ENCODE measurements at regions not wholly inside any gene's neighbourhood (a gene's known extent, or its start where the extent isn't known, plus 50 kb on each side); places are given as distances from the start of the nearest gene placed in this dataset.
"Not testable (repeated sequence)": the region's sequence is repeated elsewhere in the genome, so short reads cannot be mapped to it uniquely, and the experiment has no call there.

DNA sequence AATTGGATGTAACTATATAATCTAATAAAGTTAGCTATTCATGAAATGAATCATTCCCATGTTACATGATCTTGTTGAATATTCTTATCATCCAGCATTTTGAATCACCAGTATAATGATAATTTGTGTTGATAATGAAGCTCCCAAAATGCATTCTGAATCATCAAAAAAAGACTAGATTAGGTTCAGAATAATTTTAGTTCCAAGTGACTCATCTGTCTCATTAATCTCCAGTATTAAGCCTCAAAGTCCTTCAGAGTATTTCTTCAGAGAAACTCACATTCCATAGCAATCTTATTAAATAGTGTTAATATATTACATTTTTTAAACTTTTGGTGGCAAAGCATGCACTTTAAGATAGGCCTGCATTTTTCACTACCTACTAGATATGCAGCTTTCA is 207.5 kb downstream of the SLITRK5 start:
- DNase-seq = no peak

DNA sequence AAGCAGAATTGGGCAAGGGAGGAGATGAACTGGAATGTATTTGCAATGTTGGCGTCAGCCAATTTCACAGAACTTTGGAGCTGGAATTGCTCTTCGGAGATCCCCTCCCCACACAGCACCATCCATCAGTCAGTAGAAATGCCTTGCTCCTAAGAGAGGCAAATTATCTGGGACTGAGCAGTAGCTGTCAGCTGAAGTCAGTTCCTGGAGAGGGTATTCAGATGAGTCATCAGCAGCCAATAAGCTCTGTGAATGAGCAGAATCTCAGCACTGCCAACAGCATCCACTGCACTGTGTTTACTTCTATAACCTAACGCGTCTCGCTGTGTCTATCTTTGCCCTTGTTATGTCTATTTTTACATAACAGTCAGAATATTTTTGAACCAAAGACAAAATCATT is 213.7 kb downstream of the SLITRK5 start:
- peak; percentile 25 for DNase-seq

DNA sequence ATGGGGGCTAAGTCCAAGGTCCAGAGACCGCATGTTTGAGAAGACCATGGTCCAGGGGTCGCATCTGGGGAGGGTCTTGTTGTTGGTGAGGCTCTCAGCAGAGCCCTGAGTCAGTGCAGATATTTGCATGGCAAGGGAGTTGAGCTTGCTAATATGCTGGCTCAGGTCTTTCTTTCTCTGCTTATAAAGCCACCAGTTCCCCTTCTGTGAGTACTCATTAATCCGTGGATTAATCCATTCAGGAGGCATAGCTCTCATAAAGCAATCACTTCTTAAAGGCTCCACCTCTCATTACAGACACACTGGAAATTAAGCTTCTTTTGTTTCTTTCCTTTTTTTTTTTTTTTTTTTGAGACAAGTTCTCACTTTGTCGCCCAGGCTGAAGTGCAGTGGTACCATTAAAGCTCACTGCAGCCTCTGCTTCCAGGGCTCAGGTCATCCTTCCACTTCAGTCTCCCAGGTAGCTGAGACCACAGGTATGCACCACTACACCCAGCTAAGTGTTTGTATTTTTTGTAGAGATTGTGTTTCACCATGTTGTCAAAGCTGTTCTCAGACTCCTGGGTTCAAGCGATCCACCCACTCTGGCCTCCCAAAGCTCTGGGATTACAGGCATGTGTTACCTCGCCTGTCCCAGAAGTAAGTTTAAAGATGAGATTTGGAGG is 216.4 kb downstream of the SLITRK5 start:
- no peak for DNase-seq

DNA sequence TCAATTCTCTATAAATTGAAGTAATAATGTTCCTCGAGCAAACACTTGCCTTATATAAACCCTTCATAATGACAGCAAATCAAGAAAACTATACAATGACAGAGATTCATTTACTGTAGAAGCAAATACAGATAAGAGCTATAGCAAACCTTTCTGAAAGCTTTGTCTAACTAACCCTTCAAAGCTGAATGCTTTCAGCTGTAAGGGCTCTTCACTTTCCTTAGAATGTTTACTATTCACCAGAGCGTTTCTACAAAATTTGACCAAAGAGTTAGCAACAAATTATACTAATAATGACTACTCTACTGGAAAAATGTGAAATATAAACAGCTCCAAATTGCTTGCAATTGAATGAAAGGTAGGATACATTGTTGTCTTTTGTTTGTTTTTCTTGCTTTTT is 218.1 kb downstream of the SLITRK5 start:
- DNase-seq = peak; percentile 79

DNA sequence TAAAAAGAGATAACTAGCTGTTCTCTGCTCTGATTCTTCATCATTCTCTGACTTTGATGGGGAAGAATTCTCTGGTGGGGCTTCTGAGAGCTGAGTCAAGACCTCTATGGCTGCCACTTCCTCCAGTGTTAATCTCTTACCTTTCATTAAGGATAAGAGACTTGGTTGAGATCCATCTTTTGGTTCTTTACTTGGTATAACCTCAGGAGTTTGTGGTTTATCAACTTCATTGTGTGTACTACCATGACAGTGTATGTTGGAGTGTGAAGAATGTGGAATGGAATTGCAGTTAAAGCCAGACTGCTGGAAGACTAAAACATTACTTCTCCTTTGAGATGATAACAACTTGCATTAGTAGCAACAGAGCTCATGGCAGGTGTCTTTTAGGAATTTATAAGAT is 222.0 kb downstream of the SLITRK5 start:
- DNase-seq = no peak

DNA sequence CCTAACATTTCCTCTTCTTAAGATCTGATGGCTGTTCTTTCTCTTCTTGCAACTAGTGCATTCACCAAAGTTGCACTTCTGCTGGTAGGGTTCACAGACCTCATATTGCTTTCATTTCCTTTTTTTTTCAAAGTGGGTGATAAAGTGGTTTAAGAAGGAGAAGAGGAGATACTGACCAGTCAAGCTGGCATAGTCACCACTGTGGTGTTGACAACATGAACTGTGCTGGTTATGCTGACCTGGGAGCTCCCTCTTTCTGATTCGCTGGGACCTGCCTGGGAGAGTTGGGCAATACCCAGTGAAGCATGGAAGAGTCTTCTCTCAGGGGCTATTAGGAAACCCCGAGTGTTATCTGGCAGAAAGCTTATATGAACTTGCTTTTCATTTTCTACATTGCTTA is 222.9 kb downstream of the SLITRK5 start:
- no peak for DNase-seq

DNA sequence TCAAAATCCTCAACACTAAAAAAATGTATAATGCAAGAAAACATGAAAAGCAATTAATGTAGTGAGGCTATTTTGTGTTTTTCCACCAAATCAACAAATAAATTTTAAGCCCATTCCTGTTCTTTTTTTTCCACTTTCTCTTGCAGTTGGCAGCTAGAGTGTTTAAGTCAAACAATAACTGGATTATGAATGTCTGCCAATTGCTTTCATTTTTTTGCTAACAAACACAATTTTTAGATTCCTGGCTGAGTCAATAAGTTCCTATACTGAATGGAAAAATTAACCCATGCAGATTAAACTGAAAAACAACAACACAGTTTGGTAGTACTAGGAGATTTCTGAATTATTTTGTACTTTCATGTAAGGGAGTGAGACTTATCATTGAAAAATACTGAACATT is 232.4 kb downstream of the SLITRK5 start:
- no peak for DNase-seq

DNA sequence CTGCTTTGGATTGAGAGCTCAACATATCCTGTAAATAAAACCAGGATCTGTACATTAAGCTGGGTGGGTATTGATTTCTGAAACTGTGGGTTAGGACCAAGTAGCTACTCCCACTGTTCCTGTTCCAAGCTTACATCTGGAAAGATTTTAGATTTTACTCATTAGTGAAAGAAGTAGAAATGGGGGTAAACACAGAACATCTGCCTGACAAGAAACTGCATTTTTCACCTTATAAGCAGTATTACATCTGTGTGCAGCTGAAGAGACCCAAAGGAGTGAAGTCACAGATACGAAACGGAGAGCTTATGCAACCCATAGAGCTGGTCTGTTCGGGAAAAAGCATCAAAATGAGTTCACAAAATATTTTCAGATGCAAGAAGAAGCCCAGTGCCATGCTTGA is 235.2 kb downstream of the SLITRK5 start:
- DNase-seq = no peak

DNA sequence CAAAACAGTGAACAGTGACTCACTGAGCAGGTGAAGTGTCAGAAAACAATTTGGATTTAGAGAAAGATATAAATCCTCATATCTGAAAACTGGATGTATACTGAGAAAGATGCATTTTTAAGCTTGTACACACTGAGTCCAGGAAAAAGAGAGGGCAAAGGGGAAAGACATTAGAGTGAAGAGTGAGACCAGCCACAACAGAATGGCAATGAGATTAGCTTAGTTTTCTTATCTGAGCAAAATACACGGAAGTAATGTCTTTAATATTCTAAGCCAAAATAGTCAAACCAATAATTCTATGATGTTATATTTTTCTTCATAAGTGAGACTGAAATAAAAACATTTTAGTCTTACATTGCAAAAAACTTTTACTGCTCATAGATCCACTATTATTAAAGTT is 236.0 kb downstream of the SLITRK5 start:
- no peak for DNase-seq

DNA sequence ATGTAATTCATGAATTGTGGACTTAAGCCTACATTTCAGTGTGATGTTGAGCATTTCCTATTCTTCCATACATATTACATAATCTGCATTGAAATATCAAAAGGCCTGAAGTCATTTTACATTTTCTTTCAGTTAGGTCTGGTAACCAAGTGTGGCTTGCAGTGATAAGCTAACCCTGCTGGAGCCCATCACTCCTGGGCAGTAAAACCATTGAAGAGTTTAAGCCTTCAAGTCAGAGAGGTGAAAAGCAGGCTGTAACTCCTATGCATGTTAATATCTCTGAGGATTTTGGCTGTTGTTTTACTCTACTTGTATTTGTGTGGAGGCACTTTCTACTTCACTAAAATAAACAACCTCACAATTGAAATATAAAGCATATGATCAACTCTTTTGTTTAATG is 248.8 kb downstream of the SLITRK5 start:
- no peak for DNase-seq

DNA sequence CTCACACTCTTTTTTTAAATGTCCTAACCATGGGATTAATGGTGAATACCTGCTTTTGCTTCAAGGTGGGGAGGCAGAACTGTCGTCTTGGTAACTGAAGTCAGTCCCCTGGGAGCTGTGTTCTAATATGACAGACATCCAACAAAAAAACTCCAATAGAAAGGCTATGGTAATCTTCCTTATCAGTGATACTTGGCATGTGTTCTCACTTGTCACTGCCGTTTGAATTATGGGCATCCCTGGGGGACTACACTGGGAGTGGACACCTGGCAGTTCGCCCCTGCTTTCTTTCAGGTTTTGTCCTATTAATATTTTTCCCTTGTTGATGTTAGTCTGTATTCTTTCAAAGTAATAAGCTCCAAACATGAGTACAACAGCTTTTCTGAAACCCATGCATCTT is 252.6 kb downstream of the SLITRK5 start:
- DNase-seq = peak; percentile 84

DNA sequence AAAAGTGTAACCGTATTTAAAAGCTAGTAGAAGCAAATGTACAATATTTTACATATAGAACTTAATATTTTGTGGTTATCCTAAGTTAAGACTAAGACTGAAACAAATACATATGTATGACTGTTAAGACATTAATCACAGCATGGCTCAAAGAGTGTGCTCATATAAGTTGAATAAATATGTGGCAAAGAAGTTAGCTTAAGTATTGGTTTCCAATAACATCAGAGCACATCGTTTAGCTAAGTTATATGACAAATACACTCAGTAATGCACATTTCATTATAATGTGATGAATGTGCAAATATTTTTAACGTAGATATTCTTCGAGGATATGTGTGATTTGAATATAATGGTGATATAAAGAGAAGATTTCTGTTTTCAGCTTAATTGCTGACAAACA is 253.8 kb downstream of the SLITRK5 start:
- no peak for DNase-seq

DNA sequence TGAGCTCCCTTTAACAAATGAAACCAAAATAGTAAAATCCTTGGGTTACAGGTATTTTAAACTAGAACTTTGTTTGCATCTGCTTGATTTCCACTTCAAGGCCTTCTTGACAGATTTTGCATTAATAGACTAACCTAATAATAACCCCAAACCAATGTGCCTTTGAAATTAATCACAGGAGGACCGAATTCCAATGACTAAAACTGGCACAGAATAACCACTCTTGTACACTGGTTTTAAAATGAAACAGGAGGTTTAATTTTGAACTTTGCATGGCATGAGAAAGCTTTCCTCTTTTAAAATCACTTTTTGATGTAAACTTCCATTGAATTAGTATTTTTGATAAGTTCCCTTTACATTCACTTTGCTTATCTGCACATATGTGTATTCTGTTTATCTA is 269.6 kb downstream of the SLITRK5 start:
- DNase-seq = no peak

DNA sequence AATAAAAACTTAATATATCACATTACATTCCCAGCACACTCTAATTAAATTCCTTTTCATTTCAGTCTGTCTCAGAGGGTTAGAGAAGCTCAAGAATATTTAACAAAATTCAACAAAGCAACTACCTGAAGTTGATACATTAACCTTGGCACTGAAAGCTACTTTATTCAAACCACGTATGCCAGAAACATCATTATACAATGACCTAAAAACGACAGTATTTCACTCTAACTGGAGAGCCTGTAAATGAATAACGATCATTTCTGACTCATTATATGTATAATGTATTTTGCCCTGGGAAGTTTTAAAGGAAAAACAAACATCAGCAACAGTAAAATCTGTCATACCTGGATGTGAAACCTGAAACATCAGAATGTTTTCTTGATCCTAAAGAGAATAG is 270.1 kb downstream of the SLITRK5 start:
- DNase-seq = no peak

DNA sequence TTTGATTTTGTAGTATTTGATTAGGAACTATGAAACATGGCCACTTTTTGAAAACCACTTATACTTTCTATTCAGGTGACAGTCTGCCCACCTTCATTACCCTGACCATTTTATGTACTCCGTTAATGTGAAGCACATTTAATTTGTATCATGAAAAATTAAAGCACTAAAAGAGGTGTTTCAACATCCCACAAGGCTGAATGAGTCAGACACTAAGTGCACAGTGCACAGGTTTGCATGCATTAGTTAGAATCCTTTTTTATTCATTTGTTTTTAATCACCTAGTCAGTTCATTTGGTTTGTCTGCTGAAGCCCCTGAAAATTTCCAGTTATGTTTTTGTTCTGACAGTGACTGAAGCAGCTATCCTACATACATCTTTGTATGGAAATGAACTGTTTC is 271.0 kb downstream of the SLITRK5 start:
- DNase-seq = no peak

DNA sequence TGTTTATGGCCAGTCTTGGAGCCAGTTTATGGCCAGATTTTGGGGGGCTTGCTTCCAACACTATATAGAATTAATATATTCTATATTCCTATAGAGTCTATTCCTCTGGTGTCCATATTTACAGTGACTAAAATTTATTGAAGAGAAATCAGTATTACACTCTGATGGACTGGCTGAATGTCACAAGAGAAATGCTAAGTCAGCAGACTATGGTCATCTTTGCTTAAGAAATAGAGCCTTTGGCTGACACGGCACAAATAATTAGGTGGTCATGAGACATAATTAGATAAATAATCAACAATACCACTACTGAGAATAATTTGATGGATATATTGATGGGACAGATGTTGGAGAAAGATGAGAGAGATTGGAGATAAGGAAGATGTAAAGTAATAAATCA is 272.9 kb downstream of the SLITRK5 start:
- DNase-seq = no peak

DNA sequence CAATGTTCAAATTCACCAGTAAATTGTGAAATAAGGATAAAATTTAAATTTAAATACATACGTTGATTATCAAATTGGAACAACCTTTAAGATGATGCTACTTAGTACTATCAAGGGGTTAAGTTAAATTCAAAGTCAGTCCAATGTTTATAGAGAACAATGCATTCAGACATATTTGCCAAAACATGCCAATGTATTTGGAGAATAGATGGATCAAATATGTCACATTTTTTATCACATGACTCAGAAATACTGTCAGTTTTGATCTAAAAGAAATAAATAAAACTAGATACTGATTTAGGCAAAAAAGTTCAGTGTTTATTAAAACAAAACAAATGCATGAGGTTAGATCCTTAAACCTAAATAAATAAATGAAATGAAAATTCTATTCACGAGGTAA is 281.2 kb downstream of the SLITRK5 start:
- DNase-seq = no peak

DNA sequence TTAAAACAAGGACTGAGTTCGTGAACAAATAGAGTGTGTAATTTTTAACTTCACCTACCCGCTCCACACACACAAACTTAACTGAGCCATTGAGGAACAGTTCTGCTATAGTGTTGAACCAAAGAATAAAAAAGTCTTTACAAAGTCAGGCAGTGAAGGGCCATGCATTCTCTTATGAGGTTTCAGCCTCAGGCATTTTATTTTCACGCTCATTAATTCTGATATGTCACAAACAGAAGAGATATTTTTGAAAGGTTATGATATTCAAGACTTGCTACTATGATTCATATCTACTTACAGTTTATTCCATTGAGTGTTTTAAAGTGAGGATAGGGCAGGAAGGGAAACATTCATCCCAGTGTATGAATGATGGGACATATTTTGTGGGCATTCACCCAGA is 282.2 kb downstream of the SLITRK5 start:
- DNase-seq = no peak

DNA sequence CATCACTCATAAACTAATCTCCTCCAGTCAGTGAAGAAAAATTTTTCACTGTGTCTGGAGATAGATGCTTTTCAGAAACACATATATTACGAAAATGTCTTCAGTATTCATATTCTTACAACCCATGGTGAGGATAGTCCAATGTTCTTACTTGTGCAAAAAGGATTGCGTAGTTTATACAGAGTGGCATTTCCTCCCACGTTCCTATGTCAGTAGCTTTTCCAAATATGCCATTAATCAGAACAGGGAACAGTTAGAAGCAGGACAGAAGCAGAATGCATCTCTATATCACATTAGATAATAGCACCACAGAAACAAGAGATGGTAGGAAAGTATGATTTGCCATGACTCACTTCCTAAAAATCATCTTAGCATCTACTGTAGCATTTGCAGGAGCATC is 282.9 kb downstream of the SLITRK5 start:
- no peak for DNase-seq

DNA sequence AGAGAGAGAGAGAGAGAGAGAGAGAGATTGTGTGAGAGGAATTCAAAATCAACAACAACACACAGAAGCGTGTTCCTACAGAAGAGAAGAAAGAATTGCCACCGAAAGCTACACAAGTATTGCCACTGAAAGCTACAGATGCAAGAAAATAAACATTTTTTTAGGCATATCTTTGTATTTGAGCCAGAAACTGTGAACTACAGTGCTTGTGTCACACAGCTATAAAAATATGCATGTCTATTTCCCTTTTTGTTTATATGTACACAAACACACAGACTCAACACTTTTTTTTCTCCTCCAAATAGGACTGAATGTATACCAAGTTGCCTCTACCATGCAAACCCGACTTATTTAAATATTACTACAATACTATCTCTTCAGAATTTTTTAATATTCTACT is 290.4 kb downstream of the SLITRK5 start:
- DNase-seq = no peak

DNA sequence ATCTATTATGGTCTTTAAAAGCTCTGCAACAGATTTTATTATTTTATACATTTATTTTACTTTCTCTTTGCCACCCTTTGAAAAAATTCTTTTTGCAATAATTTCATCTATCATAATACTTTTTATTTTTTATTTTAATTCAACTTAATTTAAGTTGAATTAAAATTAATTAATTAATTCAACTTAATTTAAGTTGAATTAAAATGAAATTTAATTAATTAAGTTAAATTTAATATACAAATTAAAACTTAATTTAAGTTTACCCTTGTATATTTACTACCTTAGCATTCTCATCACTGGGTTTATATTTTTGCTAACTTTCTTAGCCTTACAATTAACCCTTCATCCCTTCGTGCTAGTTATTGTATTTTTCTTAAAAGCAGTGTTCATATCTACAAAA is 301.4 kb downstream of the SLITRK5 start:
- no peak for DNase-seq

DNA sequence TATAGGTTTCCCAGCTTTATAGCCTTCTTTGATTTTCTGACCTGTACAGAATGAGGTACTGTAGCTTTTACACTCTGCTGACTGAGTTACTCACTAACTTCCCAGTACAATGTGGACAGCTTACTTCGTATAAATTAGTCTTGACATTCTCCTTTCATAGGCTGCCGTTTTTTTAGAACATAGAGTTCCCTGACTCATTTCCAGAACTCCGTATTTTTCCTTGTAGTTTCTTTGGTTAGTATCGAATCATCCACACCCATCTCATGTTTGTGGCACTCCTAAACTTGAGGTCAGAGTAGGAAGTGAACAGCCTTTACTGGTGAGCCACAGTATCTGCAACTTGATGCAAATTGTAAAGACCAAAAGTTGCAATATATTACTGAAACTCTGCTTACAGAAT is 303.9 kb downstream of the SLITRK5 start:
- DNase-seq = no peak

DNA sequence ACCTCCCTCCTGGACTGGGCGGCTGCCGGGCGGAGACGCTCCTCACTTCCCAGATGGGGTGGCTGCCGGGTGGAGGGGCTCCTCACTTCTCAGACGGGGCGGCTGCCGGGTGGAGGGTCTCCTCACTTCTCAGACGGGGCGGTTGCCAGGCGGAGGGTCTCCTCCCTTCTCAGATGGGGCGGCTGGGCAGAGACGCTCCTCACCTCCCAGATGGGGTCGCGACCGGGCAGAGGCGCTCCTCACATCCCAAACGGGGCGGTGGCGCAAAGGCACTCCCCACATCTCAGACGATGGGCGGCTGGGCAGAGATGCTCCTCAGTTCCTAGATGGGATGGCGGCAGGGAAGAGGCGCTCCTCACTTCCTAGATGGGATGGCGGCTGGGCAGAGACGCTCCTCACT is 305.5 kb downstream of the SLITRK5 start:
- DNase-seq = not testable (repeated sequence)

DNA sequence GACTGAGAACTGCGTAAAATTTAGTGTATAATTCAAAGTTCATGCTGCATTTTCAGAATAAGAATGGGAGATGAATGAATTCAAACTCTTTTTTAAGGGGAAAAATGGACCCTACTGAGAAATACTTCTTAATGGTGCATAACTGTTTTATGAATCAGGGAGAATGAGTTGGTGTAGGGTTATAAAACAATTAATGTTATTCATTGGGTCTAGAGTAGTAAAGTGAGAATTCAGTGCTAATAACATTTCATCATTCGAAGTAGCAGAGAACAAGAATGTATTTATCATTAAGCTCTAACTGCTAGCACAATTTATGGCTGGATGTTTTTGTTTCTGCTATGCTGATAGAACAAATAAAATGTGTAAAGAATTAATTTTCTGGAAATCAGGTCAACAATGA is 310.2 kb downstream of the SLITRK5 start:
- DNase-seq = no peak

DNA sequence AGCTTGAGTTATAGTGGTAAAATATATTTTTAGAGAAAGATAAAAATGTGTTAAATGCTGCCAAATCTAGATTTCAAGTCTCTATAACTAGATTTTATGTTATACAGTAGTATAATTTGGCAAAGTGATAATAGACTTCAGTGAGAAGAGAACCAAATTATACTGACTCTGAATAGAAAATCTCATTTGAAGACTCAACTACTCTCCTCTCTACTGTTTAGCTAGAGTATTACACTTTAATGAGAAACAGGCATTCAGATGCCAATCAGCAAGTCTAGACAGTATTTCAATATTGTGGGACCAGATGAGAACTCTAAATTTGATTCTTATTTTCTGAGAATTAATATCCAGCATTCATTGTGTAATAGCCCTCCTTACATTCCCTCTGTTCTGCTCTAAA is 311.2 kb downstream of the SLITRK5 start:
- no peak for DNase-seq

All from NCI-H146 (cell line).